ENCODE measurements at regions not wholly inside any gene's neighbourhood (a gene's known extent, or its start where the extent isn't known, plus 50 kb on each side); places are given as distances from the start of the nearest gene placed in this dataset.
"Not testable (repeated sequence)": the region's sequence is repeated elsewhere in the genome, so short reads cannot be mapped to it uniquely, and the experiment has no call there.

GRCh38 chr1:4177425-4178150 lies 277.5 kb upstream of the C1orf174 start:
- Histone ChIP-seq H3K4me1 (ENCODE audit: control insufficient read depth, insufficient read depth, low read length) (no peaks in the 10 kb centered on the region), H3K4me3 (ENCODE audit: low read length) (no peak overlapping the region), H3K9me3 (replicated peaks; ENCODE audit: control insufficient read depth, low read depth, low read length) (no peaks in the 10 kb centered on the region), H3K27me3 (ENCODE audit: control insufficient read depth, insufficient read depth, low read length) (peaks cover 8% of the 10 kb centered on the region), H3K36me3 (ENCODE audit: control insufficient read depth, insufficient read depth, low read length) (no peaks in the 10 kb centered on the region), H3K27ac (ENCODE audit: low read length) (no peak overlapping the region)
- DNase-seq, result no peak
- WGBS (ENCODE audit: insufficient coverage), result 83% methylated on average over 11 of the region's 21 CpGs

DNA sequence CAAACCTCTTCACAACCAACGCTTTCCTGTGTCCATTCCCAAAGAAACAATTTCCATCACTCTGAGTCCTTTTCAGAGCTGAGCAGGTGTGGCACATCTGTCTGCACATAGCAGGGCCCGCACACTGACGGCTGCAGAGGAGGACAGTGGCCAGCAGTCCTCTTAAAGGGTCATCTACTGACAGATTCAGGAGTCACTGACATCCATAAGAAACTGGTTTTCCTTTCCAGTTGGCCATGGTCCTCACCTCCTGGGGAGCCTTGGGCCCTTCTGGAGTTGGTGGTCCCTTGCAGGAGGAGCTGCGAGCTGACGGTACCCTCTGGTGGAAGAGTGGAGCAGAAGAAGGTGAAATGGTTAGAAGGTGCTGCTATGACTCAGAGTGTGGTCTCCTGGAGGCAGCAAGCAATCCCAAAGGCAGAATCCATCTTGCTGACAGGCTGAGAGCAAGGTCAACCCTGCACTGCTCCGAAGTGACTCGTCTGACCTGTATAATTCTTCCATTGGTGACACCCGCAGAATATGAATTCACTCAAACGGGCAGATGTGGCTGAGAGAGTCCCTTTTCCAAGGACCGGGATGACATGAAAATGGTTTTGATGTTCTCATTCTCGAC lies 278.5 kb upstream of the C1orf174 start:
- no peaks in the 10 kb centered on the region for H3K4me1 ChIP-seq (ENCODE audit: control insufficient read depth, insufficient read depth, low read length)
- H3K27me3 ChIP-seq (ENCODE audit: control insufficient read depth, insufficient read depth, low read length), result peaks cover 4% of the 10 kb centered on the region
- WGBS (ENCODE audit: insufficient coverage), result 69% methylated on average over 11 of the region's 11 CpGs
- H3K36me3 ChIP-seq (ENCODE audit: control insufficient read depth, insufficient read depth, low read length), result no peaks in the 10 kb centered on the region
- no peak for DNase-seq
- no peaks in the 10 kb centered on the region for H3K9me3 ChIP-seq (replicated peaks; ENCODE audit: control insufficient read depth, low read depth, low read length)
- no peak overlapping the region for H3K27ac ChIP-seq (ENCODE audit: low read length)
- no peak overlapping the region for H3K4me3 ChIP-seq (ENCODE audit: low read length)

DNA sequence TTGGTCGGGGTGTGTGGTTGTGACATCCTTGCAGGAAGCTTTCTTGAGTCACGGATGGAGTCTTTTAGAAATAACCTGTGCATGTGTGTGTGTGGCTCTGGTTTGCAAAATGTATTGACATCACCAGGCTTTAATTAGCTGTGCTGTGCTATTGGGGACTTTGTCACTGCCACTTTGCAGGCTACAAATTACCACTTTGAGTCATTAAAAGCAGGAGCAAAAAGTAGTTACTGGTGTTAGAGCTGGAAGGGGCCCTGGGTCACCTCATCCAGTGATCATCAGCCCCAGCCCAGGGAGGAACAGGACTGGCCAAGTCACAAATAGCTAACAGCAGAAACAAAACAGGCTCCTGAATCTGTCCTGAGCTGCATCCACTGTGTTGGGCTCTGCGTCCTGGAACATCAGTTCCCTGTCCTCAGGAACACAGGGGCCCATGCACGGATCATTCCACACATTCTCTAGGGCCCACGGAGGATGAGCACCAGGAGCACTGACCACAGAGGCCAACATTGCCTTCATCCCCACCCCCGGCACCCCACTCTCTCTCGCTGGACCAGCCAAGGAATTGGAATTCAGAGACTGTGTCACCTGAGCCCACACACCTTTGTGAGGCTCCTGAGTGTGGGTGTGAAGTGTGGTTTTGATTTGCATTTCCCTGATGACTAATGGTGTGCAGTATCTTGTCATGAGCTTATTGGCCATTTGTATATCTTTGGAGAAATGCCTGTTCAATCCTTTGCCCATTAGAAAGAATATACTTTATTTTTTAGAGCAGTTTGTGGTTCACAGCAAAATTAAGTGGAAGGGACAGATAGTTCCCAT lies 280.1 kb upstream of the C1orf174 start:
- Histone ChIP-seq H3K27me3 (ENCODE audit: control insufficient read depth, insufficient read depth, low read length) (peaks cover 4% of the 10 kb centered on the region), H3K4me3 (ENCODE audit: low read length) (no peak overlapping the region), H3K9me3 (replicated peaks; ENCODE audit: control insufficient read depth, low read depth, low read length) (no peaks in the 10 kb centered on the region), H3K4me1 (ENCODE audit: control insufficient read depth, insufficient read depth, low read length) (no peaks in the 10 kb centered on the region), H3K36me3 (ENCODE audit: control insufficient read depth, insufficient read depth, low read length) (no peaks in the 10 kb centered on the region), H3K27ac (ENCODE audit: low read length) (no peak overlapping the region)
- DNase-seq, result no peak
- WGBS (ENCODE audit: insufficient coverage), result 67% methylated on average over 4 of the region's 7 CpGs

- not testable (repeated sequence) for H3K27me3 ChIP-seq (ENCODE audit: control insufficient read depth, insufficient read depth, low read length); DNase-seq; H3K4me3 ChIP-seq (ENCODE audit: low read length); H3K4me1 ChIP-seq (ENCODE audit: control insufficient read depth, insufficient read depth, low read length); H3K36me3 ChIP-seq (ENCODE audit: control insufficient read depth, insufficient read depth, low read length); H3K27ac ChIP-seq (ENCODE audit: low read length); H3K9me3 ChIP-seq (replicated peaks; ENCODE audit: control insufficient read depth, low read depth, low read length)
- WGBS (ENCODE audit: insufficient coverage), result 54% methylated on average over 2 of the region's 2 CpGs
Measured at GRCh38 chr1:4186486-4186885, 286.4 kb upstream of the C1orf174 start.

DNA sequence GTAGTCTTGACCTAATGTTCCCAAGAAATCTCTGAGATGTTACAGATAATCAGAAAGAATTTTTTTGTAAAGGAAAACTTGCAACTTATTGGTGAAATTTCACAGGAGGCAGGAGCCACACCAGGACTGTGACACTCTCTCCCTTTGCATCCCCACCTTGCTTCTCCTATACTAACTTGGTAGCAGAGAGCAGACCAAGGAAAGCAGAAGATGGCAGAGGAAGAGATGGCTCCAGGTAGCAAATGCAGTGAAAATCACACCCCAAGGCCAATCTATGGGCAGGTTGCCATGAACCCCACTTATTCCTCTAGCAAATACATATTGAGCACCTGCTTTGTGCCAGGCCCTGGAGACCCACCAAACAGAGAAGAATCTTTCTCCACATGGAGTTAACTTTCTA lies 303.4 kb upstream of the C1orf174 start:
- no peaks in the 10 kb centered on the region for H3K4me1 ChIP-seq (ENCODE audit: control insufficient read depth, insufficient read depth, low read length)
- no peaks in the 10 kb centered on the region for H3K36me3 ChIP-seq (ENCODE audit: control insufficient read depth, insufficient read depth, low read length)
- DNase-seq, result no peak
- H3K4me3 ChIP-seq (ENCODE audit: low read length), result no peak overlapping the region
- no peak overlapping the region for H3K27ac ChIP-seq (ENCODE audit: low read length)
- H3K9me3 ChIP-seq (replicated peaks; ENCODE audit: control insufficient read depth, low read depth, low read length), result peaks cover 8% of the 10 kb centered on the region
- H3K27me3 ChIP-seq (ENCODE audit: control insufficient read depth, insufficient read depth, low read length), result no peaks in the 10 kb centered on the region

DNA sequence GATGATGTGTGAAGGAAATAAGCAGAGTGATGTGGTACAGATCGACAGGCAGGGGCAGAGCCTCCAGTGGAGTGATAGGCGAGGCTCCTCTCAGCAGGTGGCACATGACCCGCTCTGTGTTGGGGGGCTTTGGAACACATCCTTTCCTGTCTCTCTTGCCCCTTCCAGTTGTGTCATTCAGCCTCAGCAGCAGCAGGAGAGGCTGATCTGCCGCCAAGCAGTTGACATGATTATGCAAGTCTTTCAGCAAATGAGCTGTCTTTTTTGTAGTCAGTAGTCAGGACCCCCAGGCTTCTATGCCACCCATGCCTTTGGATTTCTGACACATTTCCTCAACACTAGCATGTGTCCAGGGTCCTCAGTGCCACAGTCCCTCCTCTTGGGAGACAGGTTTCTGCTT lies 307.1 kb upstream of the C1orf174 start:
- no peaks in the 10 kb centered on the region for H3K27me3 ChIP-seq (ENCODE audit: control insufficient read depth, insufficient read depth, low read length)
- 92% methylated on average over 2 of the region's 4 CpGs for WGBS (ENCODE audit: insufficient coverage)
- H3K4me1 ChIP-seq (ENCODE audit: control insufficient read depth, insufficient read depth, low read length), result no peaks in the 10 kb centered on the region
- H3K4me3 ChIP-seq (ENCODE audit: low read length), result no peak overlapping the region
- no peaks in the 10 kb centered on the region for H3K36me3 ChIP-seq (ENCODE audit: control insufficient read depth, insufficient read depth, low read length)
- H3K9me3 ChIP-seq (replicated peaks; ENCODE audit: control insufficient read depth, low read depth, low read length), result peaks cover 8% of the 10 kb centered on the region
- no peak overlapping the region for H3K27ac ChIP-seq (ENCODE audit: low read length)
- DNase-seq, result no peak

DNA sequence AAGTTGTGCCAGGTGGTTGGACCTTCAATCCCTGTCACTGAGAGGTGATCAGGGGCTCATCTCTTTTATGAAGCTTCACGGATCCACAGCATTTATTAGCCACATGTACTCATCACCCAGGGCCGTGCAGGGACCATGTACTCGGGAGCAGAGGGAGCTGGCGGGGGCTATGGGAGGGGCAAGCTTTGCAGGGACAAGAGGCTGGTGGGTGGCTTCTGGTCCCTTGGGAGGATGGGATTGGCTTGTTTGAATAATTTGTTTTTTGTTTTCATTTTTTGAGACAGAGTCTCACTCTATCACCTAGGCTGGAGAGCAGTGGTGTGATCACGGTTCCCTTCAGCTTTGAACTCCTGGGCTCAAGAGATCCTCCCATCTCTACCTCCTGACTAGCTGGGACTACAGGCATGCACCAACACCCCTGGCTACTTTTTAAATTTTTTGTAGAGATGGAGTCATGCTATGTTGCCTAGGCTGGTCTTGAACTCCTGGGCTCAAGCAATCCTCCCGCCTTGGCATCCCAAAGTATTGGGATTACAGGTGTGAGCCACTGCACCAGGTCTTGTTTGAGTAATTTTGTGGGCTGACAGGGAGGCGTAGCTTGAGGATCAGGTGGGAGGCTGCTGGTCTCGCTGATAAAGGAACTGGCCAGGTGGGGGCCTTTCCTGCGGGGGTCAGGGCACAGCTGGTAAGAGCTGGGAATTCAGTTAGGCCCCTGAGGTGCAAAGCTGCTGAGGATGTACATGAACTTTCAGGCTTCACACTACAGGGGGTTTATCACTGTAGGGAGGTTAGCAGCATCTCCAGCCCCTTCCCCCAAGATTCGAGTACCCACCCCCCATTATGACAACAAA lies 308.0 kb upstream of the C1orf174 start:
- no peak for DNase-seq
- H3K27me3 ChIP-seq (ENCODE audit: control insufficient read depth, insufficient read depth, low read length), result peaks cover under 1% of the 10 kb centered on the region
- H3K4me3 ChIP-seq (ENCODE audit: low read length), result no peak overlapping the region
- no peaks in the 10 kb centered on the region for H3K36me3 ChIP-seq (ENCODE audit: control insufficient read depth, insufficient read depth, low read length)
- no peak overlapping the region for H3K27ac ChIP-seq (ENCODE audit: low read length)
- no peaks in the 10 kb centered on the region for H3K4me1 ChIP-seq (ENCODE audit: control insufficient read depth, insufficient read depth, low read length)
- WGBS (ENCODE audit: insufficient coverage), result 100% methylated on average over 1 of the region's 10 CpGs
- peaks cover 8% of the 10 kb centered on the region for H3K9me3 ChIP-seq (replicated peaks; ENCODE audit: control insufficient read depth, low read depth, low read length)

DNA sequence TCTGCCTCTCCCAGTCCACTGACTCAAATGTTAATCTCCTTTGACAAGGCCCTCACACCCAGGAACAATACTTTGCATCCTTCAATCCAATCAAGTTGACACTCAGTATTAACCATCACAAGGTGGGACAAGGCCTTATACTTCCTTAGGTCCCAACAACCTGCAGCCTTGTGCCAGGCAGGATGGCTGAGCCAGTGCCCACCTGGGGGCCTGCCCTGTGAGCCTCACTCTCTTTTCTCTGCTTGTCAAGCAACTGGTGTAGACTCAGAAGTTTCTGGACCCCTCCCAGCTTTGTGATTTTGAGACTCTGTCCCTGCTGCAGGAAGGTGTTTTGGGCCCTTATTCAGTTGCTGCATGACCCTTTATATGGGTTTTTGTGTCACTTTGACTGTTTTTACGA lies 310.0 kb upstream of the C1orf174 start:
- no peaks in the 10 kb centered on the region for H3K36me3 ChIP-seq (ENCODE audit: control insufficient read depth, insufficient read depth, low read length)
- H3K9me3 ChIP-seq (replicated peaks; ENCODE audit: control insufficient read depth, low read depth, low read length), result no peaks in the 10 kb centered on the region
- no peak overlapping the region for H3K27ac ChIP-seq (ENCODE audit: low read length)
- H3K4me3 ChIP-seq (ENCODE audit: low read length), result no peak overlapping the region
- H3K27me3 ChIP-seq (ENCODE audit: control insufficient read depth, insufficient read depth, low read length), result peaks cover 4% of the 10 kb centered on the region
- H3K4me1 ChIP-seq (ENCODE audit: control insufficient read depth, insufficient read depth, low read length), result no peaks in the 10 kb centered on the region
- WGBS (ENCODE audit: insufficient coverage), result 60% methylated on average over 1 of the region's 1 CpG
- DNase-seq, result no peak

DNA sequence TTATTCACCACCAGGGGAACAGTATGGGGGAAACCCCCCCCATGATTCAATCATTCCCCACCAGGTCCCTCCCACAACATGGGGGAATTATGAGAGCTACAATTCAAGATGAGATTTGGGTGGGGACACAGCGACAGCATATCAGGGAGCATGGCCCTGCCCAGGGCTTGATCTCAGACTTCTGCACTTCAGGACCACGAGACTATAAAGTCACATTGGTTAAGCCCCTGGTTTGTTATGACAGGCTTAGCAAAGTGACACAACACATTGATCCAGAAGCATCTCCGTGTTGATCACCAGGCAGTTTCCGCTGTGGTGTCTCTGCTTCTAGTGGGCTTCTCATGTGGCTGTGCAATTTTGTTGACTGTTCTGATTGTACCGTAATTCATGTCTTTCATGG lies 312.7 kb upstream of the C1orf174 start:
- Histone ChIP-seq H3K36me3 (ENCODE audit: control insufficient read depth, insufficient read depth, low read length) (no peaks in the 10 kb centered on the region), H3K9me3 (replicated peaks; ENCODE audit: control insufficient read depth, low read depth, low read length) (no peaks in the 10 kb centered on the region), H3K4me1 (ENCODE audit: control insufficient read depth, insufficient read depth, low read length) (no peaks in the 10 kb centered on the region), H3K4me3 (ENCODE audit: low read length) (no peak overlapping the region), H3K27ac (ENCODE audit: low read length) (no peak overlapping the region), H3K27me3 (ENCODE audit: control insufficient read depth, insufficient read depth, low read length) (peaks cover 8% of the 10 kb centered on the region)
- 83% methylated on average over 5 of the region's 5 CpGs for WGBS (ENCODE audit: insufficient coverage)
- DNase-seq, result no peak
